ENCODE measurements at regions not wholly inside any gene's neighbourhood (a gene's known extent, or its start where the extent isn't known, plus 50 kb on each side); places are given as distances from the start of the nearest gene placed in this dataset.
"Not testable (repeated sequence)": the region's sequence is repeated elsewhere in the genome, so short reads cannot be mapped to it uniquely, and the experiment has no call there.

DNA sequence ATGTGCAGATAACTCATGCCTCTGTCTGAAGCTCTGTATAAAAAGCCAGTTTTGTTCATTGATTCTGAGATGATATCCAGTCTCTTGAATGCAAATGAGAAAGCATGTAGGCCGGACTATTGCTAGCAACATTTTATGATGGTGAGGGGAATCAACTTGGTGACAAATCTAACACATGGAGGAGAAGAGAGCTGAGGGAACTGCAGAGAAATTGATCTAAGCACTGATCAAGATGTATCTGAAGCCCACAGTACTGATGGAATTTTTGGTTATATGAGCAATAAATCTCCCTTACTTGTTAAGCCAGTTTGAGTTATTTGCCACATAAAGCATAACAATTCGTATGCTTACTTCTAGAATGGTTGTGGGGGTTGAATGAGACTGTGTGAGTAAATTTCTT is 295.6 kb upstream of the DDHD1 start:
- DNase-seq, result no peak

DNA sequence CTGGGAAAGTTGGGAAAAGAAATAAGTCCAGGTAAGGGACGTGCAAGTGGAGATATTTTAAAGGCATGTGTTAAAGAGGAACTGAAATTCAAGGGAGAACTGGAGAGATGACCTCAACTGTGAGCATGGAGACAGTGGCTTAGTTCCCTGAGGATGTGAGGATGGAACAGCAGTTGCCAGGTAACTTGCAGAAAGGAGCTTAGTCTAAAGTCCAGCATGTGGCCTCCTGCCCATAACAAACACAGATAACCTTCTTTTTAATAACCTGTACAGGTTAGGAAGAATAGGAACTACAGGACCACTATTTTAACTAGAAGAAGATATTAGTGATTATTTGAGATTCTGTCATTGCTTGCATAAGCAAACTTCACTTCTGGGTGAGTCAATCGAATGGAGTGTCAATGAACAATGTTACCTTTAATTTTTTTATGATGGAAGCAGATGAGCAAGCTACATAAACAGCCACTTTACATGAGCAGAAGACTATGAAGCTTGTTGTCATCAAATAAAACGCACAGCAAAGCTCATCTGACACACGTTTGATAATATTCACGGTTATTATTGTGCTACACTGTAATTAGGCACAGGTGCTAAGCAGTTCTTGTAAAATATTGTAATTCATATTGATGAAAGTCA is 291.7 kb upstream of the DDHD1 start:
- no peak for DNase-seq

DNA sequence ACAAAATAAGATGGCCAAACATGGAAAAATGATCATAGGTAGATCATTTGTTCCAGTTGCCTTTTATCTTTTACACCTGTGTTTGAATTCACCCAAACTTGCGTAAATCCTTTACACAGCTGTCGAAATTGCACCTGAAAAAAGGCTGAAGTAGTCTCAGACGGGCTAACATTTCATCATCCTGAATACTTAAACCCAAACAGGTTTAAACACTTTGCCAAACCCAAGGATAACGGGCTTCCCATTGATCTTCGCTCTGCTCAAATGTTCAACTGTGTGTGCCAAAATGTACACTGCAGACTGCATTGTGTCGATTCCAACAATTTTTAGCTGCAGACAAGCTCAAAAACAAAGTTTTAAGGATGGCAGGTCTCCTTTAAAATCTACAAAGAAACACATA is 288.7 kb upstream of the DDHD1 start:
- no peak for DNase-seq

DNA sequence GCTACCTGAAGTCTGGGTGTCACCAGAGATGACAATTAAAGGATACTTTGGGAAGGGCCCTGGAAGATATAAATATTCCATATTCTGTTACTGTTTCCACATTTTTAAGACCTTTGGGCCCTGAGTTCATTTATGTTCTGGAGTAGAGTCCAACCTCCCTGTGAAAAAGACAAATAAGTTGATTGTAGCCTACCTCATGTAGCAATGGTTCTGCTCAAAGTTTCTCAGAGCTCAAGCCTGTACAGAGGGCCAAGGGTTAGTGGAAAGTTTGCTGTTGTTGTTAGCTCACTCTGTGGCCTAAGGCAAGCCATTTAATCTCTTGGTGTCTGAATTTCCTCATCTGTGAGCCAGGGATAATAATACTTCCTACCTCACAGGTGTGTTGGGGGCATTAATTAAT is 284.7 kb upstream of the DDHD1 start:
- DNase-seq, result no peak

DNA sequence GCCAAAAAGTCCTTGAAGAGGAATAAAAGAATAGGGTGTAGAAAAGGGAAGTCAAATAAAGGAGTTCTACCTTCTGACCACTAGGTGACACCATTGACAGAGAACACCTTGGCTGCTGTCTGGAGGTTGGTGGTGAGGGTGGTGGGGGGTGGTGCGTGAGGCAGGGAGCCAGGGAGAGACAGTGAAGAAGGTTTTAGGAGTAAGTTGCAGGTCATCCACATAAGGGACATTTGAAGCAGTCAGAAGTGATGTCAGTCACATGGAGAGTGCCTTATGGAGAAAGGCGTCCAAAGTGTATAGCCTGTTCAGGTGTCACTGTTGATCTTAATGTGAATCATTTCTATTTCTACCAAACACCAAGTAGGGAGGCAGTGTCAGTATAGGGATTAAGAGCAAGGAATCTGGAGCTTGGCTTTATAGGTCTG is 279.3 kb upstream of the DDHD1 start:
- no peak for DNase-seq

DNA sequence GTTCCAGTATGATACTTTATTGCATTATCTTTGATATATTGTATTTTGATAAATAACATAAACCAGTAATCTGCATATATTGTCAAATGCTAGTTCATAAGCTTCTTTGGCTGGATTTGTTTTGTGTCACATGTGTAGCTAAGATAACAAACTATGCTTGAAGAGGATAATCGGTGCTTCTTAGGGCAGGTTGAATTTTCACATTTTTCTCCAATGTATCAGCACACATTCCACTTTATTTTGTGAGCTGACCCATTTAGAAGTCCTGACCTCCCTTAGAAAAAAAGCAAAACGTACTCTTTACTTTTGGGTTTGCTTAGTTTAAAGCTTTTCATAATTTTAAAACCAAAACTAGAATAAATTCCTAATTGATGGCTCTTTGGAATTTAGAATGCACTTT is 277.7 kb upstream of the DDHD1 start:
- DNase-seq, result no peak

DNA sequence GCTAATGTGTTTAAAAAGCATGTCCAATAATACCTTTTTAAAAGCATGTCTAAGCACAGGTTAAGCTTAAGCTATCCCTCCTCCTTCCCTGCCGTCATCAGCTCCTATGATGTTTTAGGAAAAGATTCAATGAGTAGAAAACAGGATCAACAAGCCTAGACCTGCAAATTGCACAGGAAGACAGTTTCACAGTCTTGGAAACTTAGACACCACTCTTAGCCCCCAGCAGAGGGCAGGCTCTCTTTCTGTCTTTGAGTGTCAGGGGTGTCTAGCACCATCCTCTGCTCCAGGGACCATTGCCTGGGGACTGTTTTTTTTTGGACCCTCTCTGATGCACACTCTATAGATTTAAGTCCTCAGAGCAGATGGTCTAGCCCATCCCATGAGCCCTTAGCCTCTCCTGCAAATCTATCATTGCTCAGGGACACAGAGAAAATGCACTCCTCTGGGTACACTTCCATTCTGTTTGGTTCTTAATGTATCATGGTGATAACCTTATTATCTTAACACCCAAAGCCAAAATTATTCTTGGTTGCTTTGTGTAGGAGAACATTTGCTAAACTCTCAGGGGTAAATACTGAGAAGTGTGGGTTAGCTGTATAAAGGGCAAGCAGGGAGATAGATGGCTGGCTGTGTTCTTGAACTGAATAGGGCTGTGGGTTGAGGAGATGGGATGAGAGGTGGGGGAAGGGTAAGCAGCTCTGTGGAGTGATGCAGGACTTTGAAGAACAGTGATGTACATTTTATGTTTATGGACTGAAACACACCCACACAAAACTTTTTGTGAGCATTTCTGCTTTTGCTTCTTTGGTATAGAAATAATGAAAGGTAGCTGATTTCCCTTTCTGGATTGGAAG is 259.9 kb upstream of the DDHD1 start:
- DNase-seq, result no peak

DNA sequence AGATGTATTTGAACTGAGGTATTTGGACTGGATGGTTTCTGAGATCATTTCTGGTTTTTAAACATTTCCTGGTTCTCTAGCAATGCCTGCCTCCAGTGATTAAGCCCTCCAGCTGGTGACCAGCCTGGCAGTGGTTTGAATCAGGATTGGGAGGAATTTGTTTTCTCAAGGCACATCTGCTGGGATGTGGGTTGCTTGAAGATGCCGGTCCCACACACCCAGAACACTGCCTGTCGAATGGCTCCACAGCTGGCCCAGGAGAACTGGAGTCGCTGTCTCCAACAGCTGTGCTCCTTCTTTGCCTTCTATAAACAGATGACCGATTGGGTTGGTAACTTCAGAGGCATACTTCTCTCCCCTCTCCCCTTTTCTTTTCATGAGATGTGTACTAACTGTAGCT is 258.0 kb upstream of the DDHD1 start:
- DNase-seq, result no peak

DNA sequence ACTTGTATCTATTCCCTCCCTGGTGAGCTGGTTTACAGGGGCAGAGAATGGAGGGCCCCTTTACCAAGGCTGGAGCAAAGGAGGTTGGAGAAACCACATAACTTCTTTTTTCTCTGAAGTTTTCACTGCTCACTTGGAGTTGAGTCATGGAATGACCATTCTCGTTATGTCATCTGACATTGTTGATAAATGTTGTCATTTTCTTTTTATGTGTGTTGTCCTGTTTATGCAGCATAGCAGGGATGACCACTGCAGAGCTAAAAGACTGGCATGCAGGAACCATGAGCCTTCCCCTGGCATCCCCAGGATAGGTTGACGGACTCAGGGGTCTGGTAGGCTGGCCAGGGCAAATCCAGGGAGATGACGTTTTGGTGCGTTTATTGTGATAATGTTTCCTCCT is 256.8 kb upstream of the DDHD1 start:
- DNase-seq, result no peak

DNA sequence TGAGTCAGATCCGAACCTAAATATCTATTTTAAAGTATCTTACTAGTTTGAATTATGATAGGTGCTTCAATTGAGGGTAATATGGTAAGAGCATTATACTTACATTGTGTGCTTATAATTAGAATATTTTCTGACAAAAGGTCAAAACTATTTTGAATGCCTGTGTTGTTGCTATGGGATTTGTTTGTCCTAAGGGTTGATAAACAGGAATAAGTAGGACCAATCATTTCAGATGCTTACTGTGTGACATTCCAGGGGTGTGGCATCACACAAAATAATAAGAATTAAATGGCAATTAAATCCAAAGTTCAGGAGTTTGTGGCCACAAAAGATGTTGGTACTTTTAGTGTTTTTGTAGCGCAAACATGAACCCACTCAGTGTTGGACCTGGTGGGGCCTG is 256.2 kb upstream of the DDHD1 start:
- DNase-seq, result no peak

DNA sequence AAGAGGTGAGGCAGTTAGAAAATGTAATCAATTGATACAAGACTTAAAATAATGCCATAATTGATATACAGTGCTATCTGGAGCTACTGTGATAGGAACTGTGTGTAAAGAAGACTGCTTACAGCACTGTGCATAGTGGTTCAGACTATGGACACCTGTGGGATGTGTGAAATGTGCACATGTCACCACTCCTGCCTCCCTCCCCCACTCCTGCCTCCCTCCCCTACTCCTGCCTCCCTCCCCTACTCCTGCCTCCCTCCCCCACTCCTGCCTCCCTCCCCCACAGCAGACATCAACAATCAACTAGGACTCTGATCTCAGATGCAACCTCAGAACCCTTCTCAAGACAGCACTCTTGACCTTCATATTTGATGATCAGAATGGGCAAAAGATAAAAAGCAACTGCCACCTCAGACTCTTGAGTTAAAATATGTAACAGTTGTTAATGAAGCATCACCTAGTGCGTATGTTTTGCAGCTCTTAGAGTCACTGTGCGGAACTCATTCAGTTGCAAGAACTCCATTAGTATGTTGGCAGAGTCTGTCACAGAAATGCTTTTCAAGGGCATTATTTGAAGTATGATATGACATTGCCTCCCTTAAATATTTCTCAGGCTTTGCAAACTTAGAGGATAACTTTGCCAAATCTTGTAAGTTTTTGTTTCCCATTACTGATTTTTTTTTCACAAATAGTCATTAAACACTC is 255.2 kb upstream of the DDHD1 start:
- no peak for DNase-seq

DNA sequence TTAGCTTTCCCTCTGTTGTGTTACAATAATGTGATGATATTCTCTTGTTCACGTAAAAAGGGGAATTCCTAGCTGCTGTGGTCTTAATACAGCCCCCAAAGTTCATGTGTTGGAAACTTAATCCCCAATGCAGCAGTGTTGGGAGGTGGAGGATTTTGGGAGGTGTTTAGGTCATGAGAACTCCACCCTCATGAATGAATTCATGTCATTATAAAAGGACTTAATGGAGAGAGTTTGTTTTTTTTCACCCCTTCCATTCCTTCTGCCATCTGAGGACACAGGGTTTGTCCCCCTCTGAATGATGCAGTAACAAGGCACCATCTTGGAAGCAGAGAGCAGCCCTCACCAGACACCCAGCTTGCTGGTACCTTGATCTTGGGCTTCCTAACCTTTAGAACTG is 253.4 kb upstream of the DDHD1 start:
- no peak for DNase-seq

DNA sequence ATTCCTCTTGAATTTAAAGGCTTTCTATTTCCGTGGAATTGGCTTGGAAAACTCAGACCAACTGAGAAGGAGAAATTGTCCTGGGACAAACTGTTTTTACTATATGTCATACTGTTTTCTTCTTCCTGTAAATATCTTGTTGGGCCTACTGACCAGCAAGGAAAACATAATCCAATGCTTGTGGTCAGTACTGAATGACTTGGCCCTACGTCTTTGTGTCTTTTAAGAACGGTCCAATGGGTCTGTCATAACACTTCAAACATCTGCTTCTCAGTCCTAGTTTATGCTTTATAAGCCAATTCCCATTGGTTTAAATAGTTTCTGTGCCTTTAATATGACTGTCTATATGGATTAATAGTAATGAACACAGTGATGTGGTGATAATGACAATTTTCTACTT is 248.5 kb upstream of the DDHD1 start:
- DNase-seq, result no peak

DNA sequence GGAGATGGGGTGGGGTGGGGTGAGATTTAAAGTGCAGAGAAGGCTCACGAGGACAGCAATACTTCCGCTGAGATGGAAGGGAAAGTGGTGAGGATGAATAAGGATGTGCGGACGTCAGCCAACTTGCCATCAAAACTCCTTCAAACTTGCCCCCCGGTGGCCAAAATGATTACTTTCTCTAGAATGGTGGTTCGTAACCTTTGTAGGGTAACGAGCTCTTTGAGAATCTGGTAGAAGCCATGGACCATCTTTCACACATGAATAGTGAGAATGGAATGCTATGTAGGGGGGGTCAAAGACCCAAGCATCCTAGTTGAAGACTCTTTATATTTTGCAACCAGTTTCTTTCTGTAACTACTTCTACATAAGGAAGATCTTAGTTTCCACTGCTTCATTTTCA is 245.9 kb upstream of the DDHD1 start:
- DNase-seq, result no peak

DNA sequence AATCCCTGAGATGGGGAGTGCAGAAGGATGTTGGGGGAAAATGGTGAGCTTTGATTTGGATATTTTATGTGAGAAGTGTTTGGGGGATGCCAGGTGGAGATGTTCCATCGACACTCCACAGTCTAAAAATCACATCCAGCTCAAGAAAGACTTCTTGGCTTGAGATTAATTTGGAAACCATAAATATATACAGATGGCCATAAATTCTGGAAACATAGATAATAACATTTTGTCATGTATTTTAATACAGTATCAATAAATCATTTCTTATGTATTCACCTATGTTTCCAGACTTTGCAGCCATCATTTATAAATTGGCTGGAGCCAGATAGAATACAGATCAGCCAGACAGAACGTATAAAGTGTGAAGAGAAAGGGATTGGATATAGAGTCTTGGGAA is 245.5 kb upstream of the DDHD1 start:
- no peak for DNase-seq

DNA sequence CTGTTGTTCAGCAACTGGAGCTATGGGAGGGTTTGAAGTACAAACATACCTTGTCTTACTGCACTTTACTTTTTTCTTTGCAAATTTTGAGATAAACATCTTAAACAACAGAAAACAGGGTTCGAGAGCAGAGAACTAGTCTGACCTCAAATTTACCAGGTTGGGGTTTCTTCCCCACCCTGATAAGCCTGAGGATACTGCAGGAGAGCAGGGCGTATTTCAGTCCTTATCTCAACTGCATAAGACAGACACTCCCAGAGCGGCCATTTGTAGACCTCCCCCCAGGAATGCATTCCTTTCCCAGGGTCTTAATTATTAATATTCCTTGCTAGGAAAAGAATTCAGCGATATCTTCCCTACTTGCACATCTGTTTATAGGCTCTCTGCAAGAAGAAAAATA is 242.1 kb upstream of the DDHD1 start:
- not testable (repeated sequence) for DNase-seq

DNA sequence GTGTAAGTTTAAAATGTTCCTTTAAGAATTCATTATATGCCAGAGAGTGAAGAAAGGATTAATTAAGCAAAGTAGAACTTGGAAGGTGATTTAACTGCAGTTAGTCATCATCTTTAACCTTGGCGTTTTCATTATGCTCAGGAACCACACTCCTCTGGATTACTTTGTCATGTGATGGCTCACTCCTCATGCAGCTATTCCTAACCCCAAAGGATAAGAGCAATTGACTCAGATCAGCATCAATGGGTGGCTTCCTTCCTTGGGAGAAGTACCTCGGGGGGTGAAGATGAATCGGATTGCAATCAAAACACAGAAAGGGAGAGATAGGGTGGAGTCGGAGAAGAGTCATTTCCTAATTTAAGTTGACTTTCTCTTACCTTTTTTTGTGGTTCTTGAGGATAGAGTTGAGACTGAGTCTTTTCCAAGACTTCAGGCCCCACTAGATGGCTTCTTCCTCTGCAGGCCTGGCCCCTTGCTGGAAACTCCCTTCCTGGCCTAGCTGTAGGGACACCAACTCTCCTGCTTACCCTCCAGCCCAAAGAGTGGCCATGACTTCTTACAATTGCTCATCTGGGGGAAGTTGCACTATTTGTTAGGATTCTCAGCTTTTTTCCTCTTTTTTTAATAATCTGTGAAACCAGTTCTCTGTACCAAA is 238.6 kb upstream of the DDHD1 start:
- DNase-seq, result no peak

DNA sequence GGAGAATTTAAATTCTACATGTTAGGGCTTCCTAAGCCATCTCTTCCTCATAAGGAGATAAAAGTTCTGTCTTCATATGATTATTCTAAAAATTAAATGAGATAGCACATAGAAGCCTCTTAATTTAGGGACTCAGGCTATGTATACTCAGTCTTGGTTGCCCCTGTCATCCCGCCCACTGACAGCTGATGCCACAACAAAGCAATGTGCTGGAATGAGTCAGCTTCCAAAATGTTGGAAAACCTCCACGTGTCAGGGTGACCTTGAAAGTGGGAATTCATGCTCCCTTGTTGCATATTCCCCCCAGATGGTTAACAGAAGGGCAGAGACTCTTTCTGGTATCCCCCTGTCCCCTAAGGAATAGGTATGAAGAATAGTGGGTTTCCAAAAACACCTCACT is 238.0 kb upstream of the DDHD1 start:
- DNase-seq, result no peak

DNA sequence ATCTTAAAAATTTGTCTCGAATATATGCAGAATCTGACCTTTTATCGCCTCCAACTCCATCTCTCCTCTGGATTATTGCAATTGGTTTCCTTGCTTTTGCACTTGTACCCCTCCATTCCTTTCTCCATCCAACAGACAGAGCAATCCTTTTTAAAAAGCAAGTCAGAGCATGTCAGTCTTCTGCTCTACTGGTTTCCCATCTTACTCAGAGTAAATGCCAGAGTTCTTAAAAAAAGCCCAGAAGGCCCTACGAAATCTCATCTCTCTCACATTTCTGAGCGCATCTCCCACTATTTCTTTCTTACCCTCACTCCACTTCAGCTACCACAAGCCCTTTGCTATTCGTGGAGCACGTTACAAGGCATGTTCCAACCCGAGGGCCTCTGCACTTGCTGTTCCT is 236.9 kb upstream of the DDHD1 start:
- DNase-seq, result no peak

DNA sequence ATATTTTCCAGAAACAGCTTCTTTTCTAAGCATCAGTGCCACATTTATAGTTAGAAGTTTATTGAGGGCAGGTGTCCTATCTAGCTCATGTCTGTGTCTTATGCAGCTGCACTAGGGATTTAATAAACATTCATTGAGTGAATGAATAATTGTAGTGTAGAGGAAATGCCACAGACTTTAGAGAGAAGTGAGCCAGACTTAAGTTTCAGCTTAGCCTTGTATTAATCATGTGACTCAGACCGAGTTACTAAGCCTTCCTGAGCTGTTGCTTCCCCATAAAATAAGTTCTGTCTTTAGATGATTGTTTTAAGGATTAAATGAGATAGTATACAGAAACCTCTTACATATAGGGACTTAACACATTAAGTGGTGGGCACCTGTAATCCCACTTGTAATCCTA is 236.1 kb upstream of the DDHD1 start:
- DNase-seq, result no peak

DNA sequence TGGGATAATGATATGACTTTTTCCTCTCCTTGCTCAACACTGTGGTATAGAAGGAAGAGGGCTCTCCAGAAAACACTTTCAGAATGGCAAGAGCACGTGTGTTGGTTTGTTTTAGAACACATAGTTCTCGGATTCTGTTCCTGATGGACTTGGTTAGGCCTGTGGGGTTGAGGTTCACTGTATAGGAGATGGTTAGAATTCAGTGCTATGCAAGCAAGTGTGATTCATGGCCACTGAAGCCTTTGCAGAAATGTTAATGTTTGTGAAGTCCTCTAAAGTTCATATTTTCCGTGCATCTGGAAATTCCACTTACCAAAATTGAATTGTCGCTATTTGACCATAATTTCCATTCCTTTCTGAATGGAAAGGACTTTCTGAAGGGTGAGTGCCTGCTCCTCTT is 233.2 kb upstream of the DDHD1 start:
- no peak for DNase-seq

DNA sequence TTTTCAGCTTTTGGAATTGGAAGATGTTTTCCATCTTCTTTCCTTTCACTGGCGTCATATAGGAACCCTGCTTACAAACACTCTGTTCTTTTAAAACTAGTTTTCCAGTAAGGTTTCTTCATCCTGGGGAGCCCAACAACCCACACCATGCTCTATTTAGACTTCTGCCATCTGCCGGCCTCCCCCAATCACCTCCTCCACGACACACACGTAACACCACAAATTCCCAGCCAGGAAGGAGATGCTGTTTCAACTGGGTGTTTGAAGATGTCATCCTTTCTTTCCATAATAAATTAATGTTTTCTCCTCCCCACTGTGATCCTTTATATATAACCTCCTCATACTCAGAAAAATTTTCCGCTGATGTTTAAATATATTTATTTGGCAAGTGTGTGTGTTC is 231.4 kb upstream of the DDHD1 start:
- DNase-seq, result no peak

DNA sequence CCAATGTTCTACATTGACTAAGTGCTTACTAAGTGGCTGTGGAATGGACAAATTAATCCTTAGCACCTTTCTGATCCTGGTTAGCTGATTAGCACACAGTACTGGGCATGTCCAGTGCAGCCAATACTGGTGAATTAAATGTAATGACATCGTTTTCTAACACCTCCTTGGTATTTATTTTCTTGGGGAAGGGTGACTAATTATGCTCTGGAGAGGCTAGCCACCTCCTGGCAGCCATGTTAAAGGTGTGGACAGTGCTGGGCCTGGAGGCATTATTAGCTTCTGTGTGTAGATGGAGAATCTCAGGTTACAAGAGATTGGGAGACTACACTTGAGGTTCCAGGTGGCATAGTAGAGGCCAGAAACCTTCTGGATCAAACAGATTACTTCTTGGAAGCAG is 230.9 kb upstream of the DDHD1 start:
- no peak for DNase-seq

DNA sequence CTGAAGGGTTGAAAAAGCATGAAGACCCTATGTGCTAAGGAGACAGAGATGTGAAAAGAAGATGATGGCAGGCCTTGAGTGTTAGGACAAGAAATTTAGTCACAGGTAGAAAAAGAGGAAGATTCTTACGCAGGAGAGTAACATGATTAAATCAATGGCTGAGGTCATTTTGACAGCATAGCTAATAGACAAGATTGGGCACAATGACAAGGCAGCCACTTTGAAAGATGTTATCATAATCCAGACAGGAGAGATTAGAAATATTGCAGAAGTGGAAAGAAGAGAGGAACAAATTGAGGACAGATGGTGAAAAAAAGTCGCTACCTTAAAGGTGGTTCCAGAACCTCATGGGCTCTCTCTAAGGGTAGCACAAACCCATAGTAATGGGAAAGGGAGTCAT is 228.8 kb upstream of the DDHD1 start:
- no peak for DNase-seq
